ENCODE measurements at regions not wholly inside any gene's neighbourhood (a gene's known extent, or its start where the extent isn't known, plus 50 kb on each side); places are given as distances from the start of the nearest gene placed in this dataset.

- TF ChIP-seq RCOR1 (IDR thresholded peaks at IDR 0.05; ENCODE audit: low read length) (no peak), TCF12 (IDR thresholded peaks at IDR 0.05) (no peak), EZH2phosphoT487 (IDR thresholded peaks at IDR 0.05; ENCODE audit: borderline replicate concordance, low read depth) (no peak), CHD2 (IDR thresholded peaks at IDR 0.05; ENCODE audit: low read length, partially characterized antibody) (no peak), RAD21 (IDR thresholded peaks at IDR 0.05; ENCODE audit: low read length) (no peak), JUND (IDR thresholded peaks at IDR 0.05) (no peak), ELF1 (IDR thresholded peaks at IDR 0.05) (no peak), SIN3A (IDR thresholded peaks at IDR 0.05; ENCODE audit: borderline replicate concordance, low read depth, low read length) (no peak), GABPA (IDR thresholded peaks at IDR 0.05; ENCODE audit: low read depth) (no peak), TAF1 (IDR thresholded peaks at IDR 0.05; ENCODE audit: borderline replicate concordance, low read depth, low read length) (no peak), MXI1 (IDR thresholded peaks at IDR 0.05; ENCODE audit: low read depth, low read length) (no peak)
Measured at GRCh38 chr14:54137614-54137961, 181.0 kb upstream of the BMP4 start (continued).

- no peaks in the 10 kb centered on the region for H3K36me3 ChIP-seq (replicated peaks in 1 of 2; ENCODE audit: control insufficient read depth in 1 of 2, insufficient read depth in 2 of 2, low read length in 1 of 2)
- TF ChIP-seq FOSL2 (IDR thresholded peaks at IDR 0.05; ENCODE audit: borderline replicate concordance, low read depth) (no peak), MXI1 (IDR thresholded peaks at IDR 0.05; ENCODE audit: low read depth, low read length) (no peak), CHD2 (IDR thresholded peaks at IDR 0.05; ENCODE audit: low read length, partially characterized antibody) (no peak), NFIC (IDR thresholded peaks at IDR 0.05; ENCODE audit: borderline replicate concordance) (no peak), TAF1 (IDR thresholded peaks at IDR 0.05; ENCODE audit: borderline replicate concordance, low read depth, low read length) (no peak), EP300 (IDR thresholded peaks at IDR 0.05; ENCODE audit: borderline replicate concordance in 1 of 2, low read depth in 1 of 2, low read length in 1 of 2) (no peak), PBX3 (IDR thresholded peaks at IDR 0.05) (no peak), TCF12 (IDR thresholded peaks at IDR 0.05) (no peak), YY1 (IDR thresholded peaks at IDR 0.05; ENCODE audit: low read depth) (no peak), FOXJ3 (CRISPR knock-in tag; IDR thresholded peaks at IDR 0.05) (no peak), NRF1 (IDR thresholded peaks at IDR 0.05; ENCODE audit: low read depth, low read length) (no peak), GABPA (IDR thresholded peaks at IDR 0.05; ENCODE audit: low read depth) (no peak), RAD21 (IDR thresholded peaks at IDR 0.05; ENCODE audit: low read length) (no peak), EZH2phosphoT487 (IDR thresholded peaks at IDR 0.05; ENCODE audit: borderline replicate concordance, low read depth) (no peak), RCOR1 (IDR thresholded peaks at IDR 0.05; ENCODE audit: low read length) (no peak), RFX5 (IDR thresholded peaks at IDR 0.05; ENCODE audit: low read length) (no peak), USF2 (IDR thresholded peaks at IDR 0.05; ENCODE audit: borderline replicate concordance, low read depth, low read length) (no peak), REST (IDR thresholded peaks at IDR 0.05; ENCODE audit: low read depth, low read length) (no peak)
- no peaks in the 10 kb centered on the region for H3K79me2 ChIP-seq (ENCODE audit: insufficient read depth)
- no peaks in the 10 kb centered on the region for H3F3A ChIP-seq (replicated peaks; ENCODE audit: insufficient read depth)
- no peak overlapping the region for H3K9ac ChIP-seq
- no peak overlapping the region for H2AFZ ChIP-seq (ENCODE audit: low read depth)
- CTCF ChIA-PET: no interaction called here
- H3K27me3 ChIP-seq (ENCODE audit: insufficient read depth): no peaks in the 10 kb centered on the region
- H3K9me2 ChIP-seq: no peaks in the 10 kb centered on the region
- H3K4me1 ChIP-seq (ENCODE audit: control insufficient read depth in 1 of 2, insufficient read depth in 2 of 2, low read depth in 1 of 2, low read length in 1 of 2): no peaks in the 10 kb centered on the region
- no peak overlapping the region for H3K4me3 ChIP-seq (ENCODE audit: low read depth in 2 of 2, low read length in 1 of 2)
- WGBS (ENCODE audit: low lambda C conversion rate): 10% methylated on average over 1 of the region's 1 CpG
- no peaks in the 10 kb centered on the region for H3K9me3 ChIP-seq
- H4K20me1 ChIP-seq (ENCODE audit: insufficient read depth): no peaks in the 10 kb centered on the region
- H3K27ac ChIP-seq (ENCODE audit: low read depth in 2 of 2, low read length in 1 of 2): no peak overlapping the region
- DNase-seq: no peak
- H3K4me2 ChIP-seq: no peak overlapping the region
- POLR2A ChIA-PET: no interaction called here
Measured at GRCh38 chr14:54138024-54138353, 181.4 kb upstream of the BMP4 start.

Data from SK-N-SH (cell line).